ENCODE measurements at regions not wholly inside any gene's neighbourhood (a gene's known extent, or its start where the extent isn't known, plus 50 kb on each side); places are given as distances from the start of the nearest gene placed in this dataset.

GRCh38 chr16:89034971-89035668, 58.1 kb upstream of the CBFA2T3 start:
- Mint-ChIP-seq H3K36me3 (no peaks in the 10 kb centered on the region), H3K9me3 (no peaks in the 10 kb centered on the region), H3K27me3 (peaks cover 55% of the 10 kb centered on the region), H3K4me1 (ENCODE audit: unreplicated experiment) (peaks cover 3% of the 10 kb centered on the region), H3K4me3 (no peak overlapping the region), H3K27ac (no peak overlapping the region)
- TF ChIP-seq CTCF (conservative IDR thresholded peaks at IDR 0.05), result no peak
- DNase-seq (ENCODE audit: extremely low spot score, unreplicated experiment), result no peak

GRCh38 chr16:89035669-89036570, 57.7 kb upstream of the ACSF3 start:
- H3K9me3 Mint-ChIP-seq, result no peaks in the 10 kb centered on the region
- no peak for TF ChIP-seq CTCF (conservative IDR thresholded peaks at IDR 0.05)
- H3K27me3 Mint-ChIP-seq, result peaks cover 53% of the 10 kb centered on the region
- no peak for DNase-seq (ENCODE audit: extremely low spot score, unreplicated experiment)
- H3K4me1 Mint-ChIP-seq (ENCODE audit: unreplicated experiment), result peaks cover 3% of the 10 kb centered on the region
- no peak overlapping the region for H3K4me3 Mint-ChIP-seq
- no peaks in the 10 kb centered on the region for H3K36me3 Mint-ChIP-seq
- H3K27ac Mint-ChIP-seq, result no peak overlapping the region

GRCh38 chr16:89036776-89037175, 56.9 kb upstream of the ACSF3 start:
- no peak for TF ChIP-seq CTCF (conservative IDR thresholded peaks at IDR 0.05)
- no peak overlapping the region for H3K27ac Mint-ChIP-seq
- peaks cover 45% of the 10 kb centered on the region for H3K27me3 Mint-ChIP-seq
- no peaks in the 10 kb centered on the region for H3K9me3 Mint-ChIP-seq
- H3K36me3 Mint-ChIP-seq, result no peaks in the 10 kb centered on the region
- DNase-seq (ENCODE audit: extremely low spot score, unreplicated experiment), result no peak
- peaks cover 3% of the 10 kb centered on the region for H3K4me1 Mint-ChIP-seq (ENCODE audit: unreplicated experiment)
- H3K4me3 Mint-ChIP-seq, result no peak overlapping the region

GRCh38 chr16:89037261-89038152, 56.1 kb upstream of the ACSF3 start:
- peaks cover 38% of the 10 kb centered on the region for H3K27me3 Mint-ChIP-seq
- no peaks in the 10 kb centered on the region for H3K36me3 Mint-ChIP-seq
- no peak overlapping the region for H3K27ac Mint-ChIP-seq

More at GRCh38 chr16:89037261-89038152, 56.1 kb upstream of the ACSF3 start:
- TF ChIP-seq CTCF (conservative IDR thresholded peaks at IDR 0.05), result no peak
- H3K9me3 Mint-ChIP-seq, result no peaks in the 10 kb centered on the region
- H3K4me1 Mint-ChIP-seq (ENCODE audit: unreplicated experiment), result peaks cover 3% of the 10 kb centered on the region
- no peak for DNase-seq (ENCODE audit: extremely low spot score, unreplicated experiment)
- H3K4me3 Mint-ChIP-seq, result no peak overlapping the region

All from type B pancreatic cell (in vitro differentiated cells).